ENCODE measurements at regions not wholly inside any gene's neighbourhood (a gene's known extent, or its start where the extent isn't known, plus 50 kb on each side); places are given as distances from the start of the nearest gene placed in this dataset.

GRCh38 chr6:14202947-14203346 lies 85.4 kb downstream of the CD83 start:
- no peak for TF ChIP-seq POLR2A (IDR thresholded peaks at IDR 0.05; ENCODE audit: low read length)
- TF ChIP-seq GATA1 (IDR thresholded peaks at IDR 0.05; ENCODE audit: low read depth, low read length): no peak

All from erythroblast (primary cell).